ENCODE measurements at regions not wholly inside any gene's neighbourhood (a gene's known extent, or its start where the extent isn't known, plus 50 kb on each side); places are given as distances from the start of the nearest gene placed in this dataset.

- DNase-seq: no peak
These were observed 55.4 kb upstream of the CCBE1 start for GRCh38 chr18:59752666-59753065.

- no peak for DNase-seq
These were observed 54.0 kb upstream of the CCBE1 start for GRCh38 chr18:59751186-59751585.

GRCh38 chr18:59748628-59749360 is 51.6 kb upstream of the CCBE1 start:
- DNase-seq: no peak
